H1 (cell line): ENCODE measurements at regions not wholly inside any gene's neighbourhood (a gene's known extent, or its start where the extent isn't known, plus 50 kb on each side); places are given as distances from the start of the nearest gene placed in this dataset.
"Not testable (repeated sequence)": the region's sequence is repeated elsewhere in the genome, so short reads cannot be mapped to it uniquely, and the experiment has no call there.

ENCODE experiments used
- EP300 ChIP-seq, 2 experiments: IDR thresholded peaks; 1 replicate in 1 of 2; 2 replicates in 1 of 2; pipeline ENCODE4 v1.6.1; 2011 to 2012; ENCODE audit warnings: low read depth in 2 of 2, low read length in 2 of 2, mild to moderate bottlenecking in 2 of 2, borderline replicate concordance in 1 of 2, inconsistent platforms in 1 of 2, moderate library complexity in 1 of 2
- EZH2 ChIP-seq: fragments of 200-600 bp; sonication (generic); IDR thresholded peaks from 2 replicates; pipeline ENCODE4 v1.7.1; 2012; ENCODE audit warnings: low read depth, mild to moderate bottlenecking, moderate library complexity, low read length, inconsistent platforms; ENCODE audit not compliant: severe bottlenecking
- HDAC6 ChIP-seq: IDR thresholded peaks from one replicate; pipeline ENCODE4 v1.7.1; 2012; ENCODE audit warnings: low read depth, mild to moderate bottlenecking, inconsistent platforms, low read length, moderate library complexity
- JUND ChIP-seq: IDR thresholded peaks from 2 replicates; pipeline ENCODE4 v1.6.1; 2011; ENCODE audit warnings: mild to moderate bottlenecking, improper control_type of control experiment, low read length
- KDM5A ChIP-seq: fragments of 200-600 bp; IDR thresholded peaks from 2 replicates; pipeline ENCODE4 v1.7.1; 2012; ENCODE audit warnings: mild to moderate bottlenecking, low read length, inconsistent platforms, mixed read lengths
- RXRA ChIP-seq: IDR thresholded peaks from 2 replicates; pipeline ENCODE4 v1.6.1; 2011; ENCODE audit warnings: low read depth, mild to moderate bottlenecking, low read length, moderate library complexity; ENCODE audit not compliant: insufficient read depth
- SIN3A ChIP-seq, 2 experiments: IDR thresholded peaks in 1 of 2; conservative IDR thresholded peaks in 1 of 2; 2 replicates each; pipeline ENCODE4 v1.6.1; 2011 to 2012; ENCODE audit warnings: low read length in 2 of 2, improper control_type of control experiment in 1 of 2, low read depth in 1 of 2, mild to moderate bottlenecking in 1 of 2
- TF ChIP-seq, protein P1 (sequence below), 3 experiments: IDR thresholded peaks; 1 replicate in 2 of 3; 2 replicates in 1 of 3; pipeline versions ENCODE4 v1.5.1 to v1.6.1; 2011; ENCODE audit warnings: low read length in 3 of 3, mild to moderate bottlenecking in 3 of 3, inconsistent platforms in 2 of 3, low read depth in 1 of 3, moderate library complexity in 1 of 3; ENCODE audit not compliant: insufficient read depth in 1 of 3; ENCODE audit errors: control extremely low read depth in 1 of 3

DNA sequence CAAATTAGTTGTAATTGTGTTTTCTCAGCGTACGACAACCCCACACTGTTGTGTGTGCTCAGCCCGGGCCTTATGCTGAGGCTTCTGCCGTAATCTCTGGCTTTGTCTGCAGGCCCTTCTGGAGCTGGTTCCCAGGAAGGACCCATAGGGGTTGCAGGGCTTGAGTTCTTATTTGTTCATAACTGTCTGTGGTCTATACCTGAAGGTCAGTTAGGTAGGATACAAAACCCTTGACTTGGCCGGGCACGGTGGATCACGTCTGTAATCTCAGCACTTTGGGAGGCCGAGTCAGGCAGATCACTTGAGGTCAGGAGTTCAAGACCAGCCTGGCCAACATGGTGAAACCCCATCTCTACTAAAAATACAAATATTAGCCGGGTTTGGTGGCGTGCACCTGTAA is 1010.2 kb downstream of the BRD1 start:
- TF ChIP-seq EP300 (IDR thresholded peaks at IDR 0.05; ENCODE audit: borderline replicate concordance in 1 of 2, low read depth in 2 of 2, low read length in 2 of 2); JUND; KDM5A; EZH2; RXRA; HDAC6; SIN3A (conservative IDR thresholded peaks at IDR 0.05 in 1 of 2, IDR thresholded peaks at IDR 0.05 in 1 of 2; ENCODE audit: low read depth in 1 of 2, low read length in 2 of 2): not testable (repeated sequence)
- TF ChIP-seq, protein P1, sequence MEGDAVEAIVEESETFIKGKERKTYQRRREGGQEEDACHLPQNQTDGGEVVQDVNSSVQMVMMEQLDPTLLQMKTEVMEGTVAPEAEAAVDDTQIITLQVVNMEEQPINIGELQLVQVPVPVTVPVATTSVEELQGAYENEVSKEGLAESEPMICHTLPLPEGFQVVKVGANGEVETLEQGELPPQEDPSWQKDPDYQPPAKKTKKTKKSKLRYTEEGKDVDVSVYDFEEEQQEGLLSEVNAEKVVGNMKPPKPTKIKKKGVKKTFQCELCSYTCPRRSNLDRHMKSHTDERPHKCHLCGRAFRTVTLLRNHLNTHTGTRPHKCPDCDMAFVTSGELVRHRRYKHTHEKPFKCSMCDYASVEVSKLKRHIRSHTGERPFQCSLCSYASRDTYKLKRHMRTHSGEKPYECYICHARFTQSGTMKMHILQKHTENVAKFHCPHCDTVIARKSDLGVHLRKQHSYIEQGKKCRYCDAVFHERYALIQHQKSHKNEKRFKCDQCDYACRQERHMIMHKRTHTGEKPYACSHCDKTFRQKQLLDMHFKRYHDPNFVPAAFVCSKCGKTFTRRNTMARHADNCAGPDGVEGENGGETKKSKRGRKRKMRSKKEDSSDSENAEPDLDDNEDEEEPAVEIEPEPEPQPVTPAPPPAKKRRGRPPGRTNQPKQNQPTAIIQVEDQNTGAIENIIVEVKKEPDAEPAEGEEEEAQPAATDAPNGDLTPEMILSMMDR (IDR thresholded peaks at IDR 0.05; ENCODE audit: control extremely low read depth in 1 of 3, insufficient read depth in 1 of 3, low read depth in 1 of 3, low read length in 3 of 3) = not testable (repeated sequence)
